ENCODE measurements at regions not wholly inside any gene's neighbourhood (a gene's known extent, or its start where the extent isn't known, plus 50 kb on each side); places are given as distances from the start of the nearest gene placed in this dataset.

GRCh38 chr5:126363658-126364057, 59.6 kb upstream of the GRAMD2B start:
- TF ChIP-seq CTCF (IDR thresholded peaks at IDR 0.05), result no peak
- no peak for TF ChIP-seq POLR2AphosphoS5 (IDR thresholded peaks at IDR 0.05)

All from suprapubic skin (tissue), 3 donors.